LNCaP clone FGC (cell line): ENCODE measurements at regions not wholly inside any gene's neighbourhood (a gene's known extent, or its start where the extent isn't known, plus 50 kb on each side); places are given as distances from the start of the nearest gene placed in this dataset.

Source experiments
- DNase-seq: peaks from one replicate; pipeline ENCODE4 v3.0.0-alpha.2; 2011; ENCODE audit warnings: low read depth
- H3K4me3 ChIP-seq: 2 replicates; pipeline ENCODE4 v1.5.1; 2011; ENCODE audit warnings: mild to moderate bottlenecking, low read depth, low read length, control low read depth
- CTCF ChIP-seq: IDR thresholded peaks from 2 replicates; pipeline ENCODE4 v1.5.1; 2012; ENCODE audit warnings: mild to moderate bottlenecking; ENCODE audit not compliant: control insufficient read depth, insufficient read depth; ENCODE audit errors: extremely low read depth

- DNase-seq, result no peak
- TF ChIP-seq CTCF, result no peak
Observed at GRCh38 chr9:78590068-78590467, 293.1 kb downstream of the PSAT1 start.

GRCh38 chr9:78592811-78593210 is 295.9 kb downstream of the PSAT1 start:
- H3K4me3 ChIP-seq, result no peak overlapping the region
- no peak for TF ChIP-seq CTCF
- DNase-seq, result no peak

More at GRCh38 chr9:78590068-78590467, 293.1 kb downstream of the PSAT1 start:
- H3K4me3 ChIP-seq, result no peak overlapping the region

GRCh38 chr9:78595200-78595945 is 298.4 kb downstream of the PSAT1 start:
- DNase-seq, result no peak
- no peak for TF ChIP-seq CTCF
- no peak overlapping the region for H3K4me3 ChIP-seq

- DNase-seq, result no peak
- no peak for TF ChIP-seq CTCF
- no peak overlapping the region for H3K4me3 ChIP-seq
Observed at GRCh38 chr9:78596346-78596745, 299.4 kb downstream of the PSAT1 start.

- DNase-seq, result peak; percentile 40
- TF ChIP-seq CTCF, result no peak
Observed at GRCh38 chr9:78598120-78598519, 301.2 kb downstream of the PSAT1 start.

GRCh38 chr9:78599926-78600325 is 303.0 kb downstream of the PSAT1 start:
- TF ChIP-seq CTCF, result no peak
- DNase-seq, result no peak
- H3K4me3 ChIP-seq, result no peak overlapping the region

More at GRCh38 chr9:78598120-78598519, 301.2 kb downstream of the PSAT1 start:
- no peak overlapping the region for H3K4me3 ChIP-seq

- peak; percentile 11 for DNase-seq
- H3K4me3 ChIP-seq, result no peak overlapping the region
- TF ChIP-seq CTCF, result peak; percentile 90
Observed at GRCh38 chr9:78601957-78602565, 305.1 kb downstream of the PSAT1 start.
